Gastrocnemius medialis (tissue), 4 donors: ENCODE measurements at regions not wholly inside any gene's neighbourhood (a gene's known extent, or its start where the extent isn't known, plus 50 kb on each side); places are given as distances from the start of the nearest gene placed in this dataset.

Source experiments
- ATAC-seq, 2 donors: fragments of 150-250 bp; one replicate each; pipeline ENCODE4 v1.9.1; 2016
- DNase-seq, 2 donors: peaks; one replicate each; pipeline ENCODE4 v3.0.0-alpha.2; 2019
- H3K27ac ChIP-seq, 4 donors: fragments of 200-600 bp; sonication (generic); 1 replicate in 1 of 4; 2 replicates in 3 of 4; pipeline ENCODE4 v1.5.1; 2016 to 2018; ENCODE audit warnings: mild to moderate bottlenecking in 2 of 4, moderate library complexity in 1 of 4
- H3K27me3 ChIP-seq, 3 donors: fragments of 200-600 bp; sonication (generic) in 2 of 3; 1 replicate in 1 of 3; 2 replicates in 2 of 3; pipeline versions ENCODE4 v1.5.1 to v1.6.0; 2016 to 2019; ENCODE audit warnings: mild to moderate bottlenecking in 1 of 3, moderate library complexity in 1 of 3
- H3K36me3 ChIP-seq, 2 donors: fragments of 200-600 bp; sonication (generic) in 1 of 2; one replicate each; pipeline ENCODE4 v1.5.1; 2017 to 2018
- H3K4me1 ChIP-seq, 2 donors: fragments of 200-600 bp; sonication (generic) in 1 of 2; one replicate each; pipeline ENCODE4 v1.5.1; 2016 to 2017; ENCODE audit warnings: mild to moderate bottlenecking in 2 of 2
- H3K4me3 ChIP-seq, 4 donors: fragments of 200-600 bp; sonication (generic) in 3 of 4; 1 replicate in 1 of 4; 2 replicates in 3 of 4; pipeline ENCODE4 v1.5.1; 2016 to 2019; ENCODE audit warnings: mild to moderate bottlenecking in 2 of 4
- H3K9me3 ChIP-seq, 3 donors: fragments of 200-600 bp; sonication (generic) in 2 of 3; 1 replicate in 1 of 3; 2 replicates in 2 of 3; pipeline ENCODE4 v1.5.1; 2016 to 2019
- CTCF ChIP-seq, 5 experiments: fragments of 450-650 bp in 3 of 5; fragments of 200-600 bp in 2 of 5; sonication (generic) in 2 of 5; IDR thresholded peaks in 4 of 5; conservative IDR thresholded peaks in 1 of 5; 1 replicate in 4 of 5; 2 replicates in 1 of 5; pipeline ENCODE4 v1.5.1; 2016 to 2019; ENCODE audit warnings: antibody characterized with exemption in 5 of 5, mild to moderate bottlenecking in 3 of 5, moderate library complexity in 3 of 5
- POLR2A ChIP-seq, 2 donors: fragments of 450-650 bp; IDR thresholded peaks; one replicate each; pipeline ENCODE4 v1.6.1; 2017; ENCODE audit warnings: antibody characterized with exemption in 2 of 2, mild to moderate bottlenecking in 2 of 2, moderate library complexity in 2 of 2
- in situ Hi-C, 4 donors: fragments of 200-750 bp; cut with MboI; loops; one replicate each; pipeline versions ENCODE4 v1.15.0 to v1.8.0; 2017; ENCODE audit warnings: low sequenced_read_pairs in 4 of 4
- intact Hi-C: fragments of 100-400 bp; cut with DNase I; formaldehyde crosslinking; loops from one replicate; pipeline ENCODE4 v1.15.1; 2023; ENCODE audit warnings: low total_unique reads

- Histone ChIP-seq H3K9me3 (no peaks in the 10 kb centered on the region), H3K27me3 (no peaks in the 10 kb centered on the region), H3K4me3 (no peak overlapping the region), H3K36me3 (no peaks in the 10 kb centered on the region), H3K27ac (no peak overlapping the region), H3K4me1 (no peaks in the 10 kb centered on the region)
- TF ChIP-seq CTCF (IDR thresholded peaks at IDR 0.05 in 4 of 5, conservative IDR thresholded peaks at IDR 0.05 in 1 of 5) (no peak), POLR2A (IDR thresholded peaks at IDR 0.05) (no peak)
- DNase-seq: no peak
- in situ Hi-C loops: no loop called here
- intact Hi-C loops: no loop called here
- no peak for ATAC-seq
Measured at GRCh38 chr6:115287467-115287866, 773.2 kb downstream of the FRK start.

GRCh38 chr6:115276881-115277565, 783.7 kb downstream of the FRK start:
- TF ChIP-seq CTCF (IDR thresholded peaks at IDR 0.05 in 4 of 5, conservative IDR thresholded peaks at IDR 0.05 in 1 of 5) (no peak), POLR2A (IDR thresholded peaks at IDR 0.05) (no peak)

GRCh38 chr6:115272311-115272710, 788.4 kb downstream of the FRK start:
- H3K36me3 ChIP-seq: no peaks in the 10 kb centered on the region
- ATAC-seq (no peak), DNase-seq (no peak)
- intact Hi-C loops: no loop called here
- H3K27ac ChIP-seq: no peak overlapping the region
- H3K9me3 ChIP-seq: no peaks in the 10 kb centered on the region
- in situ Hi-C loops: no loop called here
- TF ChIP-seq POLR2A (IDR thresholded peaks at IDR 0.05): no peak
- TF ChIP-seq CTCF (IDR thresholded peaks at IDR 0.05 in 4 of 5, conservative IDR thresholded peaks at IDR 0.05 in 1 of 5): no peak
- H3K27me3 ChIP-seq: no peaks in the 10 kb centered on the region
- H3K4me1 ChIP-seq: no peaks in the 10 kb centered on the region
- H3K4me3 ChIP-seq: no peak overlapping the region

More at GRCh38 chr6:115276881-115277565, 783.7 kb downstream of the FRK start:
- no peaks in the 10 kb centered on the region for H3K36me3 ChIP-seq
- H3K4me1 ChIP-seq: no peaks in the 10 kb centered on the region
- no peak overlapping the region for H3K4me3 ChIP-seq
- no peaks in the 10 kb centered on the region for H3K9me3 ChIP-seq
- DNase-seq (no peak), ATAC-seq (no peak)
- H3K27me3 ChIP-seq: no peaks in the 10 kb centered on the region
- in situ Hi-C loops: no loop called here
- intact Hi-C loops: no loop called here
- H3K27ac ChIP-seq: no peak overlapping the region

GRCh38 chr6:115271434-115271833, 789.3 kb downstream of the FRK start:
- TF ChIP-seq CTCF (IDR thresholded peaks at IDR 0.05 in 4 of 5, conservative IDR thresholded peaks at IDR 0.05 in 1 of 5) (no peak), POLR2A (IDR thresholded peaks at IDR 0.05) (no peak)
- Histone ChIP-seq H3K4me1 (no peaks in the 10 kb centered on the region), H3K36me3 (no peaks in the 10 kb centered on the region), H3K4me3 (no peak overlapping the region), H3K27ac (no peak overlapping the region), H3K27me3 (no peaks in the 10 kb centered on the region), H3K9me3 (no peaks in the 10 kb centered on the region)
- no peak for DNase-seq
- no peak for ATAC-seq
- in situ Hi-C loops: no loop called here
- intact Hi-C loops: no loop called here

GRCh38 chr6:115270953-115271352, 789.7 kb downstream of the FRK start:
- H3K4me1 ChIP-seq: no peaks in the 10 kb centered on the region
- in situ Hi-C loops: no loop called here
- TF ChIP-seq POLR2A (IDR thresholded peaks at IDR 0.05) (no peak), CTCF (IDR thresholded peaks at IDR 0.05 in 4 of 5, conservative IDR thresholded peaks at IDR 0.05 in 1 of 5) (no peak)
- no peak for ATAC-seq
- H3K36me3 ChIP-seq: no peaks in the 10 kb centered on the region
- H3K27ac ChIP-seq: no peak overlapping the region
- no peaks in the 10 kb centered on the region for H3K9me3 ChIP-seq
- intact Hi-C loops: no loop called here
- DNase-seq: no peak
- no peaks in the 10 kb centered on the region for H3K27me3 ChIP-seq
- H3K4me3 ChIP-seq: no peak overlapping the region
